ENCODE measurements at regions not wholly inside any gene's neighbourhood (a gene's known extent, or its start where the extent isn't known, plus 50 kb on each side); places are given as distances from the start of the nearest gene placed in this dataset.

GRCh38 chr18:7307030-7307429 is 76.1 kb downstream of the LRRC30 start:
- TF ChIP-seq, protein P1, sequence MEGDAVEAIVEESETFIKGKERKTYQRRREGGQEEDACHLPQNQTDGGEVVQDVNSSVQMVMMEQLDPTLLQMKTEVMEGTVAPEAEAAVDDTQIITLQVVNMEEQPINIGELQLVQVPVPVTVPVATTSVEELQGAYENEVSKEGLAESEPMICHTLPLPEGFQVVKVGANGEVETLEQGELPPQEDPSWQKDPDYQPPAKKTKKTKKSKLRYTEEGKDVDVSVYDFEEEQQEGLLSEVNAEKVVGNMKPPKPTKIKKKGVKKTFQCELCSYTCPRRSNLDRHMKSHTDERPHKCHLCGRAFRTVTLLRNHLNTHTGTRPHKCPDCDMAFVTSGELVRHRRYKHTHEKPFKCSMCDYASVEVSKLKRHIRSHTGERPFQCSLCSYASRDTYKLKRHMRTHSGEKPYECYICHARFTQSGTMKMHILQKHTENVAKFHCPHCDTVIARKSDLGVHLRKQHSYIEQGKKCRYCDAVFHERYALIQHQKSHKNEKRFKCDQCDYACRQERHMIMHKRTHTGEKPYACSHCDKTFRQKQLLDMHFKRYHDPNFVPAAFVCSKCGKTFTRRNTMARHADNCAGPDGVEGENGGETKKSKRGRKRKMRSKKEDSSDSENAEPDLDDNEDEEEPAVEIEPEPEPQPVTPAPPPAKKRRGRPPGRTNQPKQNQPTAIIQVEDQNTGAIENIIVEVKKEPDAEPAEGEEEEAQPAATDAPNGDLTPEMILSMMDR (IDR thresholded peaks at IDR 0.05; ENCODE audit: poor library complexity) = no peak
- no peak for TF ChIP-seq EZH2phosphoT487 (IDR thresholded peaks at IDR 0.05; ENCODE audit: low read depth, severe bottlenecking, unreplicated experiment)

Data from hepatocyte (in vitro differentiated cells).